ENCODE measurements at regions not wholly inside any gene's neighbourhood (a gene's known extent, or its start where the extent isn't known, plus 50 kb on each side); places are given as distances from the start of the nearest gene placed in this dataset.

DNA sequence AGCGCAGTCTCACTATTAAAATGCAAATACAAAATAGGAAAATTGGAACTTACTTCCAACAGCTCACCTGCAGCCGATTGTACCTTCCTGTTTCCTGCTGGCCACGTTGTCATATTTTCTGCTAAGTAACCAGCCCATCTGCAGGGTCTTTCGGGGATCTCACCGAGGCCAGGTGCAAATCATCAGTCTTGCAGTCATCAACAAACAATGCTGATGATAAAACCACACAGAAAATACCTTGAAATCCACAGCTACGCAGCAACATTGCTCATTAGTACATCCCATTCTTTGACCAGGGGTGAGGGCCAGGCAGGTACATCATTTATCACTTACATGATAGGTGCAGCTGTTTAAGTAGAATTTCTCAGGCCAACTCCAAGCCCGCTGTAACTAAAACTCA, 406.9 kb downstream of the TMEM121 start:
- no peak for TF ChIP-seq GLIS3 (CRISPR knock-in tag; IDR thresholded peaks at IDR 0.05)
- TF ChIP-seq, protein P1, sequence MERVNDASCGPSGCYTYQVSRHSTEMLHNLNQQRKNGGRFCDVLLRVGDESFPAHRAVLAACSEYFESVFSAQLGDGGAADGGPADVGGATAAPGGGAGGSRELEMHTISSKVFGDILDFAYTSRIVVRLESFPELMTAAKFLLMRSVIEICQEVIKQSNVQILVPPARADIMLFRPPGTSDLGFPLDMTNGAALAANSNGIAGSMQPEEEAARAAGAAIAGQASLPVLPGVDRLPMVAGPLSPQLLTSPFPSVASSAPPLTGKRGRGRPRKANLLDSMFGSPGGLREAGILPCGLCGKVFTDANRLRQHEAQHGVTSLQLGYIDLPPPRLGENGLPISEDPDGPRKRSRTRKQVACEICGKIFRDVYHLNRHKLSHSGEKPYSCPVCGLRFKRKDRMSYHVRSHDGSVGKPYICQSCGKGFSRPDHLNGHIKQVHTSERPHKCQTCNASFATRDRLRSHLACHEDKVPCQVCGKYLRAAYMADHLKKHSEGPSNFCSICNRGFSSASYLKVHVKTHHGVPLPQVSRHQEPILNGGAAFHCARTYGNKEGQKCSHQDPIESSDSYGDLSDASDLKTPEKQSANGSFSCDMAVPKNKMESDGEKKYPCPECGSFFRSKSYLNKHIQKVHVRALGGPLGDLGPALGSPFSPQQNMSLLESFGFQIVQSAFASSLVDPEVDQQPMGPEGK (CRISPR knock-in tag; IDR thresholded peaks at IDR 0.05; ENCODE audit: borderline replicate concordance) = no peak
